ENCODE measurements at regions not wholly inside any gene's neighbourhood (a gene's known extent, or its start where the extent isn't known, plus 50 kb on each side); places are given as distances from the start of the nearest gene placed in this dataset.

- Mint-ChIP-seq H3K4me1 (ENCODE audit: low read depth) (no peaks in the 10 kb centered on the region), H3K27ac (ENCODE audit: unreplicated experiment) (no peak overlapping the region), H3K4me3 (ENCODE audit: unreplicated experiment) (no peak overlapping the region), H3K36me3 (ENCODE audit: low read depth) (no peaks in the 10 kb centered on the region), H3K9me3 (ENCODE audit: low read depth) (no peaks in the 10 kb centered on the region), H3K27me3 (ENCODE audit: low read depth) (no peaks in the 10 kb centered on the region)
- TF ChIP-seq, protein P1, sequence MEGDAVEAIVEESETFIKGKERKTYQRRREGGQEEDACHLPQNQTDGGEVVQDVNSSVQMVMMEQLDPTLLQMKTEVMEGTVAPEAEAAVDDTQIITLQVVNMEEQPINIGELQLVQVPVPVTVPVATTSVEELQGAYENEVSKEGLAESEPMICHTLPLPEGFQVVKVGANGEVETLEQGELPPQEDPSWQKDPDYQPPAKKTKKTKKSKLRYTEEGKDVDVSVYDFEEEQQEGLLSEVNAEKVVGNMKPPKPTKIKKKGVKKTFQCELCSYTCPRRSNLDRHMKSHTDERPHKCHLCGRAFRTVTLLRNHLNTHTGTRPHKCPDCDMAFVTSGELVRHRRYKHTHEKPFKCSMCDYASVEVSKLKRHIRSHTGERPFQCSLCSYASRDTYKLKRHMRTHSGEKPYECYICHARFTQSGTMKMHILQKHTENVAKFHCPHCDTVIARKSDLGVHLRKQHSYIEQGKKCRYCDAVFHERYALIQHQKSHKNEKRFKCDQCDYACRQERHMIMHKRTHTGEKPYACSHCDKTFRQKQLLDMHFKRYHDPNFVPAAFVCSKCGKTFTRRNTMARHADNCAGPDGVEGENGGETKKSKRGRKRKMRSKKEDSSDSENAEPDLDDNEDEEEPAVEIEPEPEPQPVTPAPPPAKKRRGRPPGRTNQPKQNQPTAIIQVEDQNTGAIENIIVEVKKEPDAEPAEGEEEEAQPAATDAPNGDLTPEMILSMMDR (IDR thresholded peaks at IDR 0.05) = no peak
- no peak for DNase-seq (ENCODE audit: low spot score)
Measured at GRCh38 chr5:117856713-117857112, 1131.6 kb downstream of the DTWD2 start.

DNA sequence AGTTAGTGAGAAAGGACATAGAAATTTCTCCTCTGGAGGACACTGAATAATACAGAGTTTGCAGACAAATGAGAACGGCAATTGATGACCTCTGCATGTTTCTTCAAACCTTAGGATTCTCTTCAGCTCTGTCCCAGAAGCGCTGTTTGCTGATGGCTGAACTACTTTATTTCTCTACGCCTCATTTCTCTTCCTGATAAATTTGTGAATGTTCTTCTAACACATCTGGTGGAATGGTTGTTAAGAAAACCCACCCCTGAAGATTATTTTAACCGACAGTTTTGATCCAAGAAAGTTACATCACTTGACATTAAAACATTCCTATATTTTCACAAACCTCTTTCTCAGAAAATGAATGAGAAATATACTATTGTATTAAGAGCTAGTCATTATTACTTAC, 1150.6 kb downstream of the DTWD2 start:
- TF ChIP-seq, protein P1 (IDR thresholded peaks at IDR 0.05) = no peak
- H3K4me1 Mint-ChIP-seq (ENCODE audit: low read depth) = no peaks in the 10 kb centered on the region
- H3K36me3 Mint-ChIP-seq (ENCODE audit: low read depth) = no peaks in the 10 kb centered on the region
- peaks cover 12% of the 10 kb centered on the region for H3K9me3 Mint-ChIP-seq (ENCODE audit: low read depth)
- H3K4me3 Mint-ChIP-seq (ENCODE audit: unreplicated experiment) = no peak overlapping the region
- DNase-seq (ENCODE audit: low spot score) = no peak
- no peaks in the 10 kb centered on the region for H3K27me3 Mint-ChIP-seq (ENCODE audit: low read depth)
- H3K27ac Mint-ChIP-seq (ENCODE audit: unreplicated experiment) = no peak overlapping the region

GRCh38 chr5:117833691-117834090, 1154.7 kb downstream of the DTWD2 start:
- no peaks in the 10 kb centered on the region for H3K36me3 Mint-ChIP-seq (ENCODE audit: low read depth)
- no peaks in the 10 kb centered on the region for H3K4me1 Mint-ChIP-seq (ENCODE audit: low read depth)
- no peak overlapping the region for H3K27ac Mint-ChIP-seq (ENCODE audit: unreplicated experiment)
- DNase-seq (ENCODE audit: low spot score) = no peak
- no peak overlapping the region for H3K4me3 Mint-ChIP-seq (ENCODE audit: unreplicated experiment)
- H3K9me3 Mint-ChIP-seq (ENCODE audit: low read depth) = peaks cover 7% of the 10 kb centered on the region
- H3K27me3 Mint-ChIP-seq (ENCODE audit: low read depth) = no peaks in the 10 kb centered on the region
- TF ChIP-seq, protein P1 (IDR thresholded peaks at IDR 0.05) = no peak

GRCh38 chr5:117829646-117830045, 1158.7 kb downstream of the DTWD2 start:
- H3K27me3 Mint-ChIP-seq (ENCODE audit: low read depth) = no peaks in the 10 kb centered on the region
- peaks cover 8% of the 10 kb centered on the region for H3K36me3 Mint-ChIP-seq (ENCODE audit: low read depth)
- no peak overlapping the region for H3K27ac Mint-ChIP-seq (ENCODE audit: unreplicated experiment)
- TF ChIP-seq, protein P1 (IDR thresholded peaks at IDR 0.05) = no peak
- no peaks in the 10 kb centered on the region for H3K4me1 Mint-ChIP-seq (ENCODE audit: low read depth)
- no peak for DNase-seq (ENCODE audit: low spot score)
- no peak overlapping the region for H3K4me3 Mint-ChIP-seq (ENCODE audit: unreplicated experiment)
- H3K9me3 Mint-ChIP-seq (ENCODE audit: low read depth) = peaks cover 20% of the 10 kb centered on the region

DNA sequence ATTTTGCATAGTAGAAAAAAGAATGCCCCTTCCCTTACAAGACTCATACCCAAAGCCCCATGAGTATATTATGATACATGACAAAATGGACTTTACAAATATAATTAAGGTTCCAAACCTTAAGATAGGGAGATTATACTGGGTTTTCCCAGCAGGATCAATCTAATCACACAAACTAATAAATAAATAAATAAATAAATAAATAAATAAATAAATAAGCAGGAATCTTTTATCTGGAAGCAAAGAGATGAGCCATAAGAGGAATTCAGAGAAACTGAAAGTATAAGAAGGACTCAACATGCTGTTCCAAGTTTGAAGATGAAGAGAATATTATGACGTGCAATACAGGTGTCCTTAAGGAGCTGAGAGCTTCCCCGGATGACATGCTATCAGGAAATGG, 1174.5 kb downstream of the DTWD2 start:
- Mint-ChIP-seq H3K36me3 (ENCODE audit: low read depth) (no peaks in the 10 kb centered on the region), H3K27ac (ENCODE audit: unreplicated experiment) (no peak overlapping the region)
- TF ChIP-seq, protein P1 (IDR thresholded peaks at IDR 0.05) = no peak

More for the DNA sequence above, 1174.5 kb downstream of the DTWD2 start:
- Mint-ChIP-seq H3K4me3 (ENCODE audit: unreplicated experiment) (no peak overlapping the region), H3K9me3 (ENCODE audit: low read depth) (peaks cover 13% of the 10 kb centered on the region), H3K27me3 (ENCODE audit: low read depth) (no peaks in the 10 kb centered on the region), H3K4me1 (ENCODE audit: low read depth) (no peaks in the 10 kb centered on the region)
- DNase-seq (ENCODE audit: low spot score) = no peak
